ENCODE measurements at regions not wholly inside any gene's neighbourhood (a gene's known extent, or its start where the extent isn't known, plus 50 kb on each side); places are given as distances from the start of the nearest gene placed in this dataset.

DNA sequence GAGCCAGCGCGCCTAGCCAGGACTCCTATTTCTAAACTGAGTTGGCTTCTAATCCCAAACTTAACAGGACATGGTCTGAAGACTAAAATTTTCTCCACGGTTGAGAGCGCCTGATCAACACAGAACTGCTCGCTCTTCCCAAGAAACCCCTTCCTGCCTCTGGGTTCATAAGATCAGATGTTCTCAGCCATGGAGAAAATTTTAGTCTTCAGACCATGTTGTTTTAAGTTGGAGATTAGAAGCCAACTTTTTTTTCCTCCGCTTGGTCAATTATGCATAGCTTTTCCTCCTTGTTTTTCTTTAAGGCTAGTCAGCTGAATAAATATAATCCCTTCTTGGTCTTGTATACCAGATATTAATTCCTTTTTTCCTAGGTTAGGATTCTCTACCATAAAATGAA is 356.6 kb upstream of the ADAMTS9 start:
- TF ChIP-seq, protein P1, sequence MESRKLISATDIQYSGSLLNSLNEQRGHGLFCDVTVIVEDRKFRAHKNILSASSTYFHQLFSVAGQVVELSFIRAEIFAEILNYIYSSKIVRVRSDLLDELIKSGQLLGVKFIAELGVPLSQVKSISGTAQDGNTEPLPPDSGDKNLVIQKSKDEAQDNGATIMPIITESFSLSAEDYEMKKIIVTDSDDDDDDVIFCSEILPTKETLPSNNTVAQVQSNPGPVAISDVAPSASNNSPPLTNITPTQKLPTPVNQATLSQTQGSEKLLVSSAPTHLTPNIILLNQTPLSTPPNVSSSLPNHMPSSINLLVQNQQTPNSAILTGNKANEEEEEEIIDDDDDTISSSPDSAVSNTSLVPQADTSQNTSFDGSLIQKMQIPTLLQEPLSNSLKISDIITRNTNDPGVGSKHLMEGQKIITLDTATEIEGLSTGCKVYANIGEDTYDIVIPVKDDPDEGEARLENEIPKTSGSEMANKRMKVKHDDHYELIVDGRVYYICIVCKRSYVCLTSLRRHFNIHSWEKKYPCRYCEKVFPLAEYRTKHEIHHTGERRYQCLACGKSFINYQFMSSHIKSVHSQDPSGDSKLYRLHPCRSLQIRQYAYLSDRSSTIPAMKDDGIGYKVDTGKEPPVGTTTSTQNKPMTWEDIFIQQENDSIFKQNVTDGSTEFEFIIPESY (IDR thresholded peaks at IDR 0.05; ENCODE audit: extremely low read depth, insufficient replicate concordance, low read length), result no peak
- TF ChIP-seq ZFX (IDR thresholded peaks at IDR 0.05) (no peak), SIN3A (IDR thresholded peaks at IDR 0.05; ENCODE audit: low read depth) (no peak)
- Histone ChIP-seq H3K4me1 (ENCODE audit: control insufficient read depth in 1 of 2, insufficient read depth in 2 of 2, low read length in 2 of 2) (peaks cover 0 to 8% of the 10 kb centered on the region in 2 experiments; a peak in 1 of 4 replicates), H4K20me1 (ENCODE audit: insufficient read depth) (no peaks in the 10 kb centered on the region), H3K4me3 (replicated peaks in 1 of 2; ENCODE audit: low read depth in 1 of 2, low read length in 2 of 2) (no peak overlapping the region), H3K27ac (ENCODE audit: low read depth, low read length) (no peak overlapping the region), H3K79me2 (ENCODE audit: insufficient read depth, low read length) (no peaks in the 10 kb centered on the region), H3K36me3 (ENCODE audit: control insufficient read depth in 1 of 2, insufficient read depth in 2 of 2, low read length in 2 of 2) (no peaks in the 10 kb centered on the region), H3K4me2 (ENCODE audit: low read length) (no peak overlapping the region), H3K27me3 (ENCODE audit: insufficient read depth, low read length) (no peaks in the 10 kb centered on the region), H2AFZ (ENCODE audit: low read depth, low read length, poor library complexity, severe bottlenecking) (no peak overlapping the region), H3K9ac (ENCODE audit: low read length) (no peak overlapping the region), H3K9me3 (ENCODE audit: control insufficient read depth in 1 of 2, insufficient read depth in 1 of 2, low read depth in 1 of 2, low read length in 2 of 2) (no peaks in the 10 kb centered on the region), H3K9me2 (ENCODE audit: insufficient read depth) (no peaks in the 10 kb centered on the region)
- POLR2A ChIA-PET, result no interaction called here
- RAD21 ChIA-PET (ENCODE audit: low non-redundant PET in 1 of 2, low total read pairs in 2 of 2, uncharacterized antibody in 2 of 2, unreplicated experiment in 2 of 2), result no interaction called here
- ATAC-seq (no peak), DNase-seq (ENCODE audit: low read depth, low spot score) (no peak)
- BruUV-seq (replicated peaks), result no TSS peak
- intact Hi-C loops (cut with micrococcal nuclease), result no loop called here
- CTCF ChIA-PET, result no interaction called here

DNA sequence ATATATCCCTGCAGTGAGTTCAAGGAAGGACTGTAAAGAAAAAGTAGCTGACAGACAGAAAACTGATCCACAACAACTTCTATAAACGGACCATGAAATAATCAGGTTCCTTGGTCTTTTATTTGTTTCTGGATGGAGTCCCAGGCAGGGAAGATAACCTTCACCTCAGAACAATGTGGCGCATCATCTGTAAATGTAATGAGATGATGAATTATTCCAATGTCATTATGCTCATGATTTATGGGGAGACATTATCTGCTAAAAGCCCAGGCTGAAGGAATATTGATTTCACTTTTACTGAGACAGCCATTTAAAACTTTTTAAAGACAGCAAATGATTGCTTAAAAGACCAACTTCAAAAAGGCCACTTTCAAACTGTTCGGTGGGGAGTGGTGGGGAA is 354.9 kb upstream of the ADAMTS9 start:
- no peaks in the 10 kb centered on the region for H3K79me2 ChIP-seq (ENCODE audit: insufficient read depth, low read length)
- ChIA-PET RAD21 (ENCODE audit: low non-redundant PET in 1 of 2, low total read pairs in 2 of 2, uncharacterized antibody in 2 of 2, unreplicated experiment in 2 of 2) (no interaction called here), CTCF (no interaction called here), POLR2A (no interaction called here)
- H3K4me1 ChIP-seq (ENCODE audit: control insufficient read depth in 1 of 2, insufficient read depth in 2 of 2, low read length in 2 of 2), result peaks cover 0 to 8% of the 10 kb centered on the region in 2 experiments; a peak in 1 of 4 replicates
- BruUV-seq (replicated peaks), result no TSS peak
- intact Hi-C loops (cut with micrococcal nuclease), result no loop called here
- H3K4me3 ChIP-seq (replicated peaks in 1 of 2; ENCODE audit: low read depth in 1 of 2, low read length in 2 of 2), result no peak overlapping the region
- no peak overlapping the region for H3K27ac ChIP-seq (ENCODE audit: low read depth, low read length)
- DNase-seq (ENCODE audit: low read depth, low spot score), result no peak
- H3K4me2 ChIP-seq (ENCODE audit: low read length), result no peak overlapping the region
- no peak for ATAC-seq
- no peaks in the 10 kb centered on the region for H3K9me3 ChIP-seq (ENCODE audit: control insufficient read depth in 1 of 2, insufficient read depth in 1 of 2, low read depth in 1 of 2, low read length in 2 of 2)
- no peaks in the 10 kb centered on the region for H3K27me3 ChIP-seq (ENCODE audit: insufficient read depth, low read length)
- H4K20me1 ChIP-seq (ENCODE audit: insufficient read depth), result no peaks in the 10 kb centered on the region
- no peaks in the 10 kb centered on the region for H3K36me3 ChIP-seq (ENCODE audit: control insufficient read depth in 1 of 2, insufficient read depth in 2 of 2, low read length in 2 of 2)
- no peak overlapping the region for H2AFZ ChIP-seq (ENCODE audit: low read depth, low read length, poor library complexity, severe bottlenecking)
- H3K9ac ChIP-seq (ENCODE audit: low read length), result no peak overlapping the region
- no peaks in the 10 kb centered on the region for H3K9me2 ChIP-seq (ENCODE audit: insufficient read depth)
- TF ChIP-seq EGR1 (IDR thresholded peaks at IDR 0.05; ENCODE audit: low read depth), result no peak
- no peak for TF ChIP-seq ELF1 (IDR thresholded peaks at IDR 0.05; ENCODE audit: borderline replicate concordance, low read depth)
- TF ChIP-seq POLR2AphosphoS5 (IDR thresholded peaks at IDR 0.05; ENCODE audit: low read depth, low read length), result no peak
- no peak for TF ChIP-seq ZFX (IDR thresholded peaks at IDR 0.05)
- TF ChIP-seq POLR2A (IDR thresholded peaks at IDR 0.05; ENCODE audit: borderline replicate concordance, extremely low read depth, insufficient read depth, insufficient read length), result no peak
- TF ChIP-seq, protein P2, sequence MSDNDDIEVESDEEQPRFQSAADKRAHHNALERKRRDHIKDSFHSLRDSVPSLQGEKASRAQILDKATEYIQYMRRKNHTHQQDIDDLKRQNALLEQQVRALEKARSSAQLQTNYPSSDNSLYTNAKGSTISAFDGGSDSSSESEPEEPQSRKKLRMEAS (IDR thresholded peaks at IDR 0.05), result no peak
- no peak for TF ChIP-seq RAD21 (IDR thresholded peaks at IDR 0.05; ENCODE audit: low read depth)
- TF ChIP-seq TCF7L2 (IDR thresholded peaks at IDR 0.05; ENCODE audit: borderline replicate concordance, extremely low read depth, insufficient read depth, insufficient read length), result no peak
- TF ChIP-seq SIN3A (IDR thresholded peaks at IDR 0.05; ENCODE audit: low read depth), result no peak
- TF ChIP-seq EZH2phosphoT487 (IDR thresholded peaks at IDR 0.05; ENCODE audit: borderline replicate concordance), result no peak
- TF ChIP-seq FOSL1 (IDR thresholded peaks at IDR 0.05; ENCODE audit: low read depth), result no peak
- no peak for TF ChIP-seq ZNF274 (IDR thresholded peaks at IDR 0.05; ENCODE audit: low read depth, low read length)
- TF ChIP-seq, protein P3, sequence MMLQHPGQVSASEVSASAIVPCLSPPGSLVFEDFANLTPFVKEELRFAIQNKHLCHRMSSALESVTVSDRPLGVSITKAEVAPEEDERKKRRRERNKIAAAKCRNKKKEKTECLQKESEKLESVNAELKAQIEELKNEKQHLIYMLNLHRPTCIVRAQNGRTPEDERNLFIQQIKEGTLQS (IDR thresholded peaks at IDR 0.05), result no peak
- no peak for TF ChIP-seq CBX3 (IDR thresholded peaks at IDR 0.05; ENCODE audit: low read depth)
- TF ChIP-seq SRF (IDR thresholded peaks at IDR 0.05; ENCODE audit: low read depth), result no peak
- TF ChIP-seq EZH2 (IDR thresholded peaks at IDR 0.05), result no peak
- TF ChIP-seq, protein P4, sequence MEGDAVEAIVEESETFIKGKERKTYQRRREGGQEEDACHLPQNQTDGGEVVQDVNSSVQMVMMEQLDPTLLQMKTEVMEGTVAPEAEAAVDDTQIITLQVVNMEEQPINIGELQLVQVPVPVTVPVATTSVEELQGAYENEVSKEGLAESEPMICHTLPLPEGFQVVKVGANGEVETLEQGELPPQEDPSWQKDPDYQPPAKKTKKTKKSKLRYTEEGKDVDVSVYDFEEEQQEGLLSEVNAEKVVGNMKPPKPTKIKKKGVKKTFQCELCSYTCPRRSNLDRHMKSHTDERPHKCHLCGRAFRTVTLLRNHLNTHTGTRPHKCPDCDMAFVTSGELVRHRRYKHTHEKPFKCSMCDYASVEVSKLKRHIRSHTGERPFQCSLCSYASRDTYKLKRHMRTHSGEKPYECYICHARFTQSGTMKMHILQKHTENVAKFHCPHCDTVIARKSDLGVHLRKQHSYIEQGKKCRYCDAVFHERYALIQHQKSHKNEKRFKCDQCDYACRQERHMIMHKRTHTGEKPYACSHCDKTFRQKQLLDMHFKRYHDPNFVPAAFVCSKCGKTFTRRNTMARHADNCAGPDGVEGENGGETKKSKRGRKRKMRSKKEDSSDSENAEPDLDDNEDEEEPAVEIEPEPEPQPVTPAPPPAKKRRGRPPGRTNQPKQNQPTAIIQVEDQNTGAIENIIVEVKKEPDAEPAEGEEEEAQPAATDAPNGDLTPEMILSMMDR (IDR thresholded peaks at IDR 0.05 in 2 of 3, conservative IDR thresholded peaks at IDR 0.05 in 1 of 3; ENCODE audit: borderline replicate concordance in 1 of 3, insufficient read depth in 1 of 3, low read depth in 2 of 3, low read length in 2 of 3), result no peak
